ENCODE measurements at regions not wholly inside any gene's neighbourhood (a gene's known extent, or its start where the extent isn't known, plus 50 kb on each side); places are given as distances from the start of the nearest gene placed in this dataset.
"Not testable (repeated sequence)": the region's sequence is repeated elsewhere in the genome, so short reads cannot be mapped to it uniquely, and the experiment has no call there.

GRCh38 chr2:91742973-91743490, 3051.6 kb downstream of the RPIA start:
- WGBS, 2 donors = 57 to 68% methylated on average over 8 of the region's 8 CpGs
- intact Hi-C loops (cut with DNase I; ENCODE audit: low total_unique reads) = not testable (repeated sequence)

GRCh38 chr2:91743910-91744309, 3052.4 kb downstream of the RPIA start:
- intact Hi-C loops (cut with DNase I; ENCODE audit: low total_unique reads); H3K9me3 ChIP-seq; H3K27me3 ChIP-seq; H3K36me3 ChIP-seq (ENCODE audit: low read depth, missing control alignments); H3K27ac ChIP-seq; H3K4me3 ChIP-seq; DNase-seq; H3K4me1 ChIP-seq: not testable (repeated sequence)
- 60 to 76% methylated on average over 1 of the region's 1 CpG for WGBS, 2 donors

More at GRCh38 chr2:91742973-91743490, 3051.6 kb downstream of the RPIA start:
- DNase-seq; H3K4me3 ChIP-seq; H3K27ac ChIP-seq; H3K9me3 ChIP-seq; H3K4me1 ChIP-seq; H3K36me3 ChIP-seq (ENCODE audit: low read depth, missing control alignments); H3K27me3 ChIP-seq: not testable (repeated sequence)

GRCh38 chr2:91744700-91745141, 3053.2 kb downstream of the RPIA start:
- H3K4me3 ChIP-seq; H3K9me3 ChIP-seq; H3K4me1 ChIP-seq; intact Hi-C loops (cut with DNase I; ENCODE audit: low total_unique reads); H3K27ac ChIP-seq; DNase-seq; H3K27me3 ChIP-seq; H3K36me3 ChIP-seq (ENCODE audit: low read depth, missing control alignments): not testable (repeated sequence)
- WGBS, 2 donors = 39 to 58% methylated on average over 12 to 13 of the region's 16 CpGs

GRCh38 chr2:91748902-91749301, 3057.4 kb downstream of the RPIA start:
- no peaks in the 10 kb centered on the region for H3K27me3 ChIP-seq
- no peaks in the 10 kb centered on the region for H3K36me3 ChIP-seq (ENCODE audit: low read depth, missing control alignments)
- WGBS, 2 donors = 17 to 45% methylated on average over 26 to 52 of the region's 52 CpGs
- intact Hi-C loops (cut with DNase I; ENCODE audit: low total_unique reads) = no loop called here
- no peak overlapping the region for H3K4me3 ChIP-seq
- TF ChIP-seq POLR2A (IDR thresholded peaks at IDR 0.05) (no peak), CTCF (IDR thresholded peaks at IDR 0.05) (no peak)
- no peaks in the 10 kb centered on the region for H3K4me1 ChIP-seq
- DNase-seq = no peak
- H3K9me3 ChIP-seq = no peaks in the 10 kb centered on the region
- no peak overlapping the region for H3K27ac ChIP-seq

- H3K4me1 ChIP-seq; intact Hi-C loops (cut with DNase I; ENCODE audit: low total_unique reads); H3K27me3 ChIP-seq; DNase-seq; H3K36me3 ChIP-seq (ENCODE audit: low read depth, missing control alignments); H3K9me3 ChIP-seq; H3K27ac ChIP-seq; H3K4me3 ChIP-seq: not testable (repeated sequence)
- WGBS, 2 donors = 58 to 59% methylated on average over 7 to 12 of the region's 12 CpGs
Observed at GRCh38 chr2:91749665-91750064, 3058.2 kb downstream of the RPIA start.

- H3K27me3 ChIP-seq; DNase-seq; H3K36me3 ChIP-seq (ENCODE audit: low read depth, missing control alignments); intact Hi-C loops (cut with DNase I; ENCODE audit: low total_unique reads); H3K4me3 ChIP-seq; H3K4me1 ChIP-seq; H3K27ac ChIP-seq; H3K9me3 ChIP-seq: not testable (repeated sequence)
- WGBS, 2 donors = 38 to 40% methylated on average over 4 to 5 of the region's 5 CpGs
Observed at GRCh38 chr2:91759361-91759941, 3068.0 kb downstream of the RPIA start.

GRCh38 chr2:91760672-91761071, 3069.2 kb downstream of the RPIA start:
- H3K4me3 ChIP-seq; H3K4me1 ChIP-seq; H3K27ac ChIP-seq; H3K36me3 ChIP-seq (ENCODE audit: low read depth, missing control alignments); intact Hi-C loops (cut with DNase I; ENCODE audit: low total_unique reads); H3K27me3 ChIP-seq; H3K9me3 ChIP-seq; DNase-seq: not testable (repeated sequence)
- 87 to 90% methylated on average over 4 to 5 of the region's 5 CpGs for WGBS, 2 donors

GRCh38 chr2:91762312-91762711, 3070.8 kb downstream of the RPIA start:
- H3K4me3 ChIP-seq; H3K4me1 ChIP-seq; H3K27me3 ChIP-seq; H3K27ac ChIP-seq; H3K9me3 ChIP-seq; DNase-seq; intact Hi-C loops (cut with DNase I; ENCODE audit: low total_unique reads); H3K36me3 ChIP-seq (ENCODE audit: low read depth, missing control alignments): not testable (repeated sequence)
- WGBS, 2 donors = 94 to 96% methylated on average over 3 of the region's 6 CpGs

- DNase-seq; H3K4me1 ChIP-seq; H3K4me3 ChIP-seq; H3K27ac ChIP-seq; H3K36me3 ChIP-seq (ENCODE audit: low read depth, missing control alignments); H3K27me3 ChIP-seq; H3K9me3 ChIP-seq; intact Hi-C loops (cut with DNase I; ENCODE audit: low total_unique reads): not testable (repeated sequence)
- 64 to 67% methylated on average over 4 of the region's 4 CpGs for whole genome bisulfite sequencing, 2 donors
Observed at GRCh38 chr2:91763710-91764109, 3072.2 kb downstream of the RPIA start.

- H3K27me3 ChIP-seq; H3K36me3 ChIP-seq (ENCODE audit: low read depth, missing control alignments); H3K4me1 ChIP-seq; DNase-seq; H3K27ac ChIP-seq; intact Hi-C loops (cut with DNase I; ENCODE audit: low total_unique reads); H3K9me3 ChIP-seq; H3K4me3 ChIP-seq: not testable (repeated sequence)
- WGBS, 2 donors = 41 to 46% methylated on average over 5 of the region's 5 CpGs
Observed at GRCh38 chr2:91764581-91765002, 3073.1 kb downstream of the RPIA start.

GRCh38 chr2:91765018-91765754, 3073.7 kb downstream of the RPIA start:
- DNase-seq; intact Hi-C loops (cut with DNase I; ENCODE audit: low total_unique reads); H3K27me3 ChIP-seq; H3K36me3 ChIP-seq (ENCODE audit: low read depth, missing control alignments); H3K9me3 ChIP-seq; H3K27ac ChIP-seq; H3K4me1 ChIP-seq; H3K4me3 ChIP-seq: not testable (repeated sequence)
- WGBS, 2 donors = 68 to 73% methylated on average over 3 to 6 of the region's 7 CpGs

Measured in testis (tissue), 2 donors.